Pulmonary artery endothelial cell (primary cell): ENCODE measurements at regions not wholly inside any gene's neighbourhood (a gene's known extent, or its start where the extent isn't known, plus 50 kb on each side); places are given as distances from the start of the nearest gene placed in this dataset.

Experiments used
- DNase-seq: peaks from one replicate; pipeline ENCODE4 v3.0.0-alpha.2; 2011; ENCODE audit warnings: low read depth, low spot score

DNA sequence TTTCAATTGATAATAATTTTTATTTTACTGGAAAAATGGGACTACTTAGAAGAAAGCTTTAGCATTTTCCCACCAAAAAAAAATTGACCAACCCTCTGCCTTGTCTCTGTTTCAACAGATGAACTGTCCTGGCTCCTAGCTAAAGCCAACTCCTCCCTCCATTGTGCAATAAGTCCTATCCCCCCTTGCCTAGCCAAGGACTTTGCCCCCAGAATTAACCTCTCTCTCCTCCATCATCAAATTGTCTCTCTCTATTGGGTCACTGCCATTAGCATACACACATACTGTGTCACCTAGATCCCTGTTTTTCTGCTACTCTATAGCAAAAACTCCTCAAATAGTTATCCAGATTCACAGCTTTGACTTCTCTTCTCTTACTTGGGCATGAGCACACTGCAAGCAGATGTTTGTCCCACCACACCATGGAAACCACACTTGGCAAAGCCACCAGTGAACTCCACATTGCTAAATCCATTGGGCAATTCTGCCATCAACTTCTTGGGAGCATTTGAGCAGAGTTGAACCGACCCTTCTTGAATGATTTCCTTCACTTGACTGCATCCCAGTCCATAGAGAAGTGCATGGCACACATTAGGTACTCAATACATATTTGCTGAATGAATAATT is 91.4 kb upstream of the NEBL start:
- DNase-seq = no peak

DNA sequence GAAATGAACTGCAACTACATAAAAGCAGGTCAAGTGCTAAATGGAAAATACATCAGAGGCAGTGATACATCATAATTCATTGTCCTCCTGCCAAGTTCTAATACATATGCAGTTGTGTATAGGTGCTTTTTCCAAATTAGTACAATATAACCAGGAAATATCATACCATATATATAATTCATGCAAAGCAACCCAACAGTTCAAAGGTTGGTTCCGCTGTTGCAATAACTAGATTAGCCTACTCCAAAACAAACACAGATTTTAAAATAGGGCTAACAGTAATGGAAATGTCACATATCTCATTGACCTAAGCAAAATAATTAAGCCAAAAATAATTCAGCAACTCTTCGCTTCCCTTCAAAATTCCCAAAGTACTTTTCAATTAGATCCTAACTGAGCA is 88.9 kb upstream of the NEBL start:
- DNase-seq = no peak

DNA sequence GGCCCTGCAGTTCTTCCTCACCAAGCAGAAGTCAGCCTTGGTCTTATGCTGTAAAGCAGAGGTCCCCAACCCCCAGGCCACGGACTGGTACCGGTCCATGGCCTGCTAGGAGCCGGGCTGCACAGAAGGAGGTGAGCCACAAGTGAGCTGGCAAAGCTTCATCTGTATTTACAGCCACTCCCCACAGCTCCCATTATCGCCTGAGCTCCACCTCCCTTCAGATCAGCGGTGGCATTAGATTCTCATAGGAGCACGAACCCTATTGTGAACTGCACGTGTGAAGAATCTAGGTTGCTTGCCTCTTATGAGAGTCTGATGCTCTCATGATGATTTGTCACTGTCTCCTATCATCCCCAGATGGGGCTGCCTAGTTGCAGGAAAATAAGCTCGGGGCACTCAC is 87.6 kb upstream of the NEBL start:
- no peak for DNase-seq

DNA sequence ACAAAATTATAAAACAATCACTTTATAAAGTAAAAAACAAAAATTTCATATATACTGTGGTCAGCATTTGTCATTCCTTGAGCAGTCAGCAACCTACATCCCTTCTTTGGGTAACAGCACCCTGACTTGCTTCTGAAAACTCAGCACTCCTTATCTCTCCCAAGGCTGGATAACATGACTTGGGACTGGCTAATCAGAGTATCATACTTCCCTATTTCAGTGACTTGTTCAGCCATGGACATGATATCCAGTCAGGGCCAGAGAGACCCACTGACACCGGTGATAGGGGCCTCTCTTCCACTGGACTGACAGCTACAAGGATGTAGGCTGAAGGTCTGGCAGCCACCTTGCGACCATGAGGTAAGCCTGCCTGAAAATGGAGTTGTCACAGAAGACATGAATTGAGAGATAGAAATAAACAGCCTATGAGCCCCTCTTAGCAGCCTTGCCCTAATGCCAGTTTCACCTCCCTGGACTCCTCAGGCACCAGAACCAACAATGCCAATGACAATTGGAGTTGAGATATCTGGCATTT is 84.4 kb upstream of the NEBL start:
- DNase-seq = no peak

- no peak for DNase-seq
Measured at GRCh38 chr10:20978617-20979016, 81.5 kb upstream of the NEBL start.

DNA sequence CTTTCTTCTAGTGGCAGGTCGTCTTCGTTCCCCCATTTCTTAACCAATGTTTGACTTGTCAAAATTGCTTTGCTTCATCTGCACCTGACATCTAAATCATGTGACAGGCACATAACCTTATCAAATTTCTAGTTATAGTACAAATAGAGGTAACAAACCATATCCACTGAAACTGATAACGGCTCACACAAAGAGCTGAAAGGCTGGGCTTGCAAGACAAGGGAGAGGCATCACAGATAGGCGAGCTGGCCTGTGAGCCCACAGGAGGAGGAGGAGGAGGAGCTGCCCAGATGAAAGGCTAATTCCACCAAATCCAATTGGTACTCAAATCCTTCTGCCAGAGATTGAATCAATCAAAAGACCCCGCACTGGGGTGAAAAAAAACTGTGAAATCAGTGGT is 80.2 kb upstream of the NEBL start:
- DNase-seq = no peak

DNA sequence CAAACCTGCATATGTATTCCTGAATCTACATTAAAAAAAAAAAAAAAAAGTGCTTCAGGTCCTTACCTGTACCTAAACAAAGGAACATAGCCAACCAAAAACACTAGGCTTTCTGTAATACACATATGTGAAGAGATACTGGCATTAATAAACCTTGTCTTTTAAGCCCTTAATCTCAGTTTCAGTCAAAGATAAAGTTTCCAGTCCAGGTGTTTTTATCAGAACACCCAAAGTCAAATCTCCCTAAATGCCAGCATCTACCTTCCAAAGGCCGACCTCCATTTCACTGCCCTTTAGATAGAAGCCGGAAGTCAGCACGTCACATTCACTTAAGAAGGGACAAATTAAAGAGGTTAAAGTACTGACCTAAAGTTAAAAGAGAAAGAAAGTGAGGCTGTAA is 79.8 kb upstream of the NEBL start:
- DNase-seq = no peak

DNA sequence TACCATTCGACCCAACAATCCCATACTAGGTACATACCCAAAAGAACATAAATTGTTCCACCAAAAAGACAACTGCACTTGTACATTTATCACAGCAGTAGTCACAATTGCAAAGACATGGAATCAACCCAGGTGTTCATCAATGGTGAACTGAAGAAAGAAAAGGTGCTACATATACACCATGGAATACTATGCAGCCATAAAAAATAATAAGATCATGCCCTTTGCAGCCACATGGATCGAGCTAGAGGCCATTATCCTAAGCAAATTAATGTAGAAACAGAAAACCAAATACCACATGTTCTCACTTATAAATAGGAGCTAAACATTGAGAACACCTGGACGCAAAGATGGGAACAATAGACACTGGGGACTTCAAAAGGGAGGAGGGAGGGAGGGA is 79.3 kb upstream of the NEBL start:
- DNase-seq = no peak

GRCh38 chr10:20975236-20975635 is 78.1 kb upstream of the NEBL start:
- DNase-seq = no peak

- DNase-seq = no peak
Measured at GRCh38 chr10:20972925-20973324, 75.8 kb upstream of the NEBL start.

- no peak for DNase-seq
Measured at GRCh38 chr10:20971901-20972300, 74.8 kb upstream of the NEBL start.

- no peak for DNase-seq
Measured at GRCh38 chr10:20970708-20971107, 73.6 kb upstream of the NEBL start.

DNA sequence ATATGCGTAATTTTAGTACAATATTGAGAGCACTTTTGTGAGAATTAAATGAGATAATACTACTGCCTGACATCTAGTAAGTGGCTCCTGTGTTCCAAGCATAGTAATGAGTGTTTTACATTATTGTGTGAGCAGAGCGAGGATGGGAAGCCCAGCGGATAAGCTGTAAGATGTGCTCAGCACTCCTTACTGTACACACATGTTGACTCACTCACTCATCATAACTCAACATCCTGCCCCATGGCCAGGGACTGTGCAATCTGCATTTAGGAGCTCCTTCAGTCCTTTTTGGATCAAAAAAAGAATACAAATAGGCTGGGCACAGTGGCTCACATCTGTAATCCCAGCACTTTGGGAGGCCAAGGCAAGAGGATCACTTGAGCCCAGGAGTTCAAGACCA is 72.9 kb upstream of the NEBL start:
- DNase-seq = peak; percentile 11

DNA sequence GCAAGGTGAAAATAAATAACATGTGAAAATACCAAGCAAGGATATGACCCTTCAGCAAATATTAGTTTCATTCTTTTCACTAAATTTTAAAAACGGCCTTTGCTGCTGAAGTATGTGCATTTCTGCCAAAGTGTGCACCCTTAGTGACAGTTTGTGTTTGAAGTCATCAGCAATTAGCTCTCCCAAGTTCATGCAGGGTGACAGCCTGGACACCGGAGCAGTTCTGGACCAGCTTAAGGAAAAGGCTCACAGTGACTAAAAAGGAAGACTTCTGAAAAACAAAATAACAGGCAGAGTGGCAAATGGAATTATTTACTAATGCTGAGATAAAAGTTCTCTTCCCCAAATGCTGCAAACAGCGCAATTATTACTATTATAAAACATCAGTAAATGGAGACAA is 69.3 kb upstream of the NEBL start:
- no peak for DNase-seq

GRCh38 chr10:20963721-20964595 is 66.8 kb upstream of the NEBL start:
- no peak for DNase-seq

- no peak for DNase-seq
Measured at GRCh38 chr10:20963056-20963455, 65.9 kb upstream of the NEBL start.

DNA sequence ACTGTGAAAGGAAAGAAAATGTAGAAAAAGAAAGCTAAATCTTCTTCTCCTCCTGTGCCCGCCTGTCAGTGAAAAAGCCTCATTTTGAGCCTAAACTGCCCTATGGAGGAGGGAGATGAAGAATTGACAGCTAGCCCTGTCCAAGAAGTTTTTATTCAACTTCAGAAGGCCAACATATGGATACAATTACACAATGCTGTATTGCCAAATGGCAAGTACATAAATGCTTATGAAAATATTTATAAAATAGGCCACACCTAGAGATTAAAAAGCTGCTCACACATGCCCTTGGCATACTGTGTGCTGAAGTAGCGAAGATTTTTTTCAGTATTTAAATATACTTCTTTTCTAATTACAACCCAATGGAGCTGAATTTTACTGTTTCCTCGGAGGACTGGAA is 65.1 kb upstream of the NEBL start:
- DNase-seq = no peak

GRCh38 chr10:20959242-20959641 is 62.1 kb upstream of the NEBL start:
- DNase-seq = no peak

DNA sequence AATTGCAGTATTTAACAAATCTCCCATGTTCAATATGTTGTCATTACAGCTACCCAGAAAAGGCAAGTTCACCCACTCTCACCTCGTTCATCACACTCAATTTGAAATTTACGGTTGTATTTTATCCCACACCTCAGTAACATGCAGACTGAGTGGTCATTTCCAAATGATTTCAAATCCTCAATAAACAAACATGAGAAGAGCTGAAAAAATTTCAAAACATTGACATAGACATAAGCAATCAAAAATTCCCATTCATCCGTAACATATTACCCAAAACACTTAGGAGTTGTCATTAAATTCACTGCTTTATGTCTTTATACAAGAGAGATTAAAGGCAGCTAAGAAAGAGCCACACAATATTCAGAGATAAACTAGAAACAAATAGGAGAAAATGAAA is 61.7 kb upstream of the NEBL start:
- DNase-seq = no peak

- DNase-seq = no peak
Measured at GRCh38 chr10:20958225-20958624, 61.1 kb upstream of the NEBL start.

- no peak for DNase-seq
Measured at GRCh38 chr10:20957744-20958143, 60.6 kb upstream of the NEBL start.

DNA sequence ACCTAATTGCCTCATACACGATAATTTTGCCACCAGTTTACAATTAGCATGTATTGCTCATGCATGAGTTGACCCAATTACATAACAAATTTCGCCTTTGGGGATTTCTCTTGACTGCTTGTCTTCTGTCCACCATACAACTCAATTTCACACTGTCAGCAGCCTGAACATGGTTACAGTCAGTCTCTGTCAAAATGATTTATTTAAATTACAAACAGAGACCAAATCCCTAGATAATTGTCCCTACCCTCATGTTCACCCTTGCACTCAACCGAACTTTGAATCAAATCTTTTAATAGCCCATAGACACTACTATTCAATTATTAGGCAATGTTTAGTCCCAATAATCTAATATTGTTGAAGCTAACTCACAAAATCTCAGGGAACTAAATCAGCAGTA is 59.7 kb upstream of the NEBL start:
- no peak for DNase-seq

- no peak for DNase-seq
Measured at GRCh38 chr10:20955355-20955893, 58.3 kb upstream of the NEBL start.
